A549 (cell line): ENCODE measurements at regions not wholly inside any gene's neighbourhood (a gene's known extent, or its start where the extent isn't known, plus 50 kb on each side); places are given as distances from the start of the nearest gene placed in this dataset.
"Not testable (repeated sequence)": the region's sequence is repeated elsewhere in the genome, so short reads cannot be mapped to it uniquely, and the experiment has no call there.

Experiments
- ATAC-seq, 2 experiments: fragments of 200-7000 bp in 1 of 2; fragments of >200 bp in 1 of 2; cut with Nextera tagmentation in 1 of 2; cut with Tn5 transposase in 1 of 2; 3 replicates each; pipeline versions ENCODE4 v1.8.0 to v1.9.1; 2018 to 2020; ENCODE audit warnings: mild to moderate bottlenecking in 1 of 2, moderate library complexity in 1 of 2
- CTCF ChIA-PET: fragments of 300-600 bp; sonication (Branson Sonifier 250); formaldehyde crosslinking; extraction: SDS; loops from one replicate; lab custom pipeline; 2021; ENCODE audit warnings: antibody characterized with exemption, inconsistent platforms; lab: Yijun Ruan, JAX
- POLR2A ChIA-PET: fragments of 350-600 bp; formaldehyde crosslinking; extraction: SDS; loops from one replicate; lab custom pipeline; 2021; ENCODE audit warnings: antibody characterized with exemption, inconsistent platforms; lab: Yijun Ruan, JAX
- DNase-seq, 2 experiments: peaks; one replicate each; pipeline versions ENCODE4 v3.0.0 to v3.0.0-alpha.2; 2011 to 2016; ENCODE audit warnings: low read depth in 1 of 2, low spot score in 1 of 2
- FAIRE-seq: peaks from 2 replicates; lab custom pipeline; 2011; peaks lifted over from hg19 to GRCh38; lab: Jason Lieb, UNC
- H3K27ac ChIP-seq, 2 experiments: fragments of >200 bp; sonication (Bioruptor Twin); formaldehyde crosslinking; 3 replicates each; pipeline ENCODE4 v1.5.1; 2016 to 2017
- H3K4me1 ChIP-seq: fragments of >200 bp; sonication (Bioruptor Twin); formaldehyde crosslinking; 3 replicates; pipeline ENCODE4 v1.6.1; 2016
- H3K4me2 ChIP-seq: fragments of >200 bp; sonication (Bioruptor Twin); formaldehyde crosslinking; 3 replicates; pipeline ENCODE4 v1.6.1; 2016
- H3K4me3 ChIP-seq: fragments of >200 bp; sonication (Bioruptor Twin); formaldehyde crosslinking; 3 replicates; pipeline ENCODE4 v1.5.1; 2016
- H3K9me3 ChIP-seq: fragments of >200 bp; sonication (Bioruptor Twin); formaldehyde crosslinking; 3 replicates; pipeline ENCODE4 v1.6.1; 2016
- BCL3 ChIP-seq: fragments of >200 bp; sonication (Bioruptor Twin); formaldehyde crosslinking; IDR thresholded peaks from 3 replicates; pipeline ENCODE4 v1.6.1; 2016
- CBX8 ChIP-seq: fragments of 200-600 bp; sonication (generic); IDR thresholded peaks from 2 replicates; pipeline ENCODE4 v1.6.1; 2016
- CEBPB ChIP-seq, 2 experiments: fragments of >200 bp in 1 of 2; sonication (Bioruptor Twin) in 1 of 2; formaldehyde crosslinking in 1 of 2; IDR thresholded peaks; 2 replicates each; pipeline ENCODE4 v1.6.1; 2012 to 2016
- CHD2 ChIP-seq: fragments of 150-350 bp; IDR thresholded peaks from 2 replicates; pipeline ENCODE4 v1.6.1; 2014; ENCODE audit warnings: low read length; ENCODE audit not compliant: partially characterized antibody
- CTCF ChIP-seq: fragments of >200 bp; sonication (Bioruptor Twin); formaldehyde crosslinking; IDR thresholded peaks from 3 replicates; pipeline ENCODE4 v1.5.1; 2016
- EHF ChIP-seq: fragments of 250-450 bp; sonication (Bioruptor Pico); IDR thresholded peaks from 2 replicates; pipeline ENCODE4 v1.5.0; 2020; ENCODE audit warnings: mild to moderate bottlenecking
- EHMT2 ChIP-seq: fragments of 200-600 bp; sonication (generic); IDR thresholded peaks from 2 replicates; pipeline ENCODE4 v1.6.1; 2016; ENCODE audit warnings: antibody characterized with exemption, low read depth, mild to moderate bottlenecking, moderate library complexity
- ESRRA ChIP-seq: fragments of 150-350 bp; IDR thresholded peaks from 2 replicates; pipeline ENCODE4 v1.6.1; 2014; ENCODE audit warnings: mild to moderate bottlenecking, low read length, borderline replicate concordance
- FOSB ChIP-seq: fragments of 250-450 bp; sonication (Bioruptor Pico); IDR thresholded peaks from 2 replicates; pipeline ENCODE4 v1.5.0; 2020; ENCODE audit warnings: mild to moderate bottlenecking, moderate library complexity
- HEYL ChIP-seq: fragments of 250-450 bp; sonication (Bioruptor Pico); IDR thresholded peaks from 2 replicates; pipeline ENCODE4 v1.8.0; 2021; ENCODE audit warnings: mild to moderate bottlenecking, moderate library complexity
- HOXB13 ChIP-seq: fragments of 250-450 bp; sonication (Bioruptor Pico); IDR thresholded peaks from 2 replicates; pipeline ENCODE4 v1.5.0; 2020; ENCODE audit warnings: low read depth, mild to moderate bottlenecking, moderate library complexity
- KDM1A ChIP-seq: fragments of 200-600 bp; sonication (generic); IDR thresholded peaks from 2 replicates; pipeline ENCODE4 v1.6.1; 2016; ENCODE audit warnings: low read depth, mild to moderate bottlenecking
- KDM5A ChIP-seq: fragments of 200-600 bp; sonication (generic); IDR thresholded peaks from 2 replicates; pipeline ENCODE4 v1.6.1; 2016; ENCODE audit warnings: antibody characterized with exemption, mild to moderate bottlenecking
- MAZ ChIP-seq: fragments of 150-350 bp; IDR thresholded peaks from 2 replicates; pipeline ENCODE4 v1.6.1; 2014; ENCODE audit warnings: antibody characterized with exemption, low read depth, low read length, borderline replicate concordance
- MYC ChIP-seq: IDR thresholded peaks from 2 replicates; pipeline ENCODE4 v1.6.1; 2012; ENCODE audit warnings: mild to moderate bottlenecking, inconsistent platforms, low read length, improper control_type of control experiment, borderline replicate concordance
- PBX3 ChIP-seq: IDR thresholded peaks from 2 replicates; pipeline ENCODE4 v1.6.1; 2012
- PHF8 ChIP-seq: fragments of 200-600 bp; sonication (generic); IDR thresholded peaks from 2 replicates; pipeline ENCODE4 v1.6.1; 2016; ENCODE audit warnings: low read depth, mild to moderate bottlenecking, antibody characterized with exemption, moderate library complexity, borderline replicate concordance
- POLR2A ChIP-seq: IDR thresholded peaks from 2 replicates; pipeline ENCODE4 v1.6.1; 2012; ENCODE audit warnings: mild to moderate bottlenecking, low read length
- POLR2AphosphoS2 ChIP-seq: conservative IDR thresholded peaks from 2 replicates; pipeline ENCODE4 v1.6.1; 2012; ENCODE audit warnings: low read length, improper control_type of control experiment, inconsistent platforms
- RAD21 ChIP-seq, 2 experiments: fragments of >200 bp in 1 of 2; sonication (Bioruptor Twin) in 1 of 2; formaldehyde crosslinking in 1 of 2; IDR thresholded peaks in 1 of 2; conservative IDR thresholded peaks in 1 of 2; 2 replicates in 1 of 2; 3 replicates in 1 of 2; pipeline ENCODE4 v1.6.1; 2012 to 2018; ENCODE audit warnings: inconsistent platforms in 1 of 2
- RNF2 ChIP-seq: fragments of 200-600 bp; sonication (generic); IDR thresholded peaks from 2 replicates; pipeline ENCODE4 v1.6.1; 2016; ENCODE audit warnings: low read depth, mild to moderate bottlenecking, antibody characterized with exemption, moderate library complexity, borderline replicate concordance
- SMC3 ChIP-seq: fragments of >200 bp; sonication (Bioruptor Twin); formaldehyde crosslinking; IDR thresholded peaks from 3 replicates; pipeline ENCODE4 v1.6.1; 2018; ENCODE audit warnings: inconsistent platforms
- USF2 ChIP-seq: fragments of 450-650 bp; IDR thresholded peaks from 2 replicates; pipeline ENCODE4 v1.6.1; 2014; ENCODE audit warnings: antibody characterized with exemption
- ZNF302 ChIP-seq: fragments of 250-450 bp; sonication (Bioruptor Pico); IDR thresholded peaks from 2 replicates; pipeline ENCODE4 v1.9.0; 2021; ENCODE audit warnings: inconsistent platforms, mild to moderate bottlenecking, moderate library complexity
- ZSCAN20 ChIP-seq: fragments of 250-450 bp; sonication (Bioruptor Pico); IDR thresholded peaks from 2 replicates; pipeline ENCODE4 v1.8.0; 2022; ENCODE audit warnings: mild to moderate bottlenecking, moderate library complexity
- WGBS: methylation state at CpG from one replicate; pipeline ENCODE4 v1.1.6; 2017; ENCODE audit errors: missing lambda C conversion rate; 5-methylcytosine and 5-hydroxymethylcytosine counted together

GRCh38 chr2:133879703-133880102, 311.4 kb upstream of the NCKAP5 start:
- TF ChIP-seq CBX8 (no peak), CTCF (no peak), SMC3 (no peak), USF2 (no peak), EHMT2 (no peak), MYC (no peak), KDM1A (no peak), KDM5A (no peak), EHF (no peak), MAZ (no peak), CHD2 (no peak), POLR2AphosphoS2 (no peak), PBX3 (no peak), ZNF302 (CRISPR knock-in tag) (no peak), CEBPB (IDR thresholded peaks at IDR 0.05) (no peak), ZSCAN20 (no peak), ESRRA (no peak), BCL3 (no peak), HEYL (CRISPR knock-in tag) (no peak), POLR2A (no peak)
- ChIA-PET POLR2A (no interaction called here), CTCF (no interaction called here)
- no peaks in the 10 kb centered on the region for H3K9me3 ChIP-seq
- 93% methylated on average over 1 of the region's 1 CpG for WGBS
- DNase-seq: no peak
- no peak overlapping the region for H3K27ac ChIP-seq
- no peak for ATAC-seq
- no peaks in the 10 kb centered on the region for H3K4me1 ChIP-seq
- no peak for FAIRE-seq
- no peak overlapping the region for H3K4me2 ChIP-seq
- no peak overlapping the region for H3K4me3 ChIP-seq

GRCh38 chr2:133882159-133882558, 313.9 kb upstream of the NCKAP5 start:
- DNase-seq, H3K4me3 ChIP-seq, CTCF ChIA-PET, H3K27ac ChIP-seq, H3K4me2 ChIP-seq, ATAC-seq, POLR2A ChIA-PET, FAIRE-seq, H3K4me1 ChIP-seq, H3K9me3 ChIP-seq: not testable (repeated sequence)
- 9% methylated on average over 4 of the region's 4 CpGs for WGBS

GRCh38 chr2:133884739-133885381, 316.6 kb upstream of the NCKAP5 start:
- Histone ChIP-seq H3K9me3 (no peaks in the 10 kb centered on the region), H3K4me3 (no peak overlapping the region), H3K4me1 (peaks cover 4% of the 10 kb centered on the region; the same call in 1 of the 3 replicates), H3K4me2 (no peak overlapping the region), H3K27ac (no peak overlapping the region)
- no peak for TF ChIP-seq FOSB
- TF ChIP-seq PHF8: no peak
- TF ChIP-seq RNF2: no peak
- TF ChIP-seq RAD21 (conservative IDR thresholded peaks at IDR 0.05 in 1 of 2, IDR thresholded peaks at IDR 0.05 in 1 of 2): peak; percentile 39 to 41
- TF ChIP-seq POLR2AphosphoS2: no peak
- no peak for TF ChIP-seq HOXB13 (CRISPR knock-in tag)
- TF ChIP-seq CTCF: peak; percentile 34
- peak in 1 of 2 experiments; percentile 7 for DNase-seq
- no peak for FAIRE-seq
- WGBS: 34% methylated on average over 2 of the region's 2 CpGs
- peak in 1 of 2 experiments; percentile 47; a peak in 2 of 6 replicates for ATAC-seq
- POLR2A ChIA-PET: no interaction called here
- CTCF ChIA-PET: interaction anchor here (0.7 to 3.2 kb wide), 12 partner anchors 13 to 567 kb away, joined by 3 to 11 read pairs (median 4); no protein-coding TSS in a partner anchor
